SJSA1 (cell line): ENCODE measurements at regions not wholly inside any gene's neighbourhood (a gene's known extent, or its start where the extent isn't known, plus 50 kb on each side); places are given as distances from the start of the nearest gene placed in this dataset.

Source experiments
- DNase-seq, 2 experiments: peaks; one replicate each; pipeline ENCODE4 v3.0.0-alpha.2; 2015 to 2020; ENCODE audit warnings: low spot score in 2 of 2, low read depth in 1 of 2
- H3K27ac ChIP-seq: fragments of 250-450 bp; sonication (Bioruptor Pico); 2 replicates; pipeline ENCODE4 v1.5.1; 2020; ENCODE audit warnings: mild to moderate bottlenecking, moderate library complexity
- H3K27me3 ChIP-seq: fragments of 250-450 bp; sonication (Bioruptor Pico); replicated peaks from 2 replicates; pipeline ENCODE4 v1.5.1; 2020; ENCODE audit warnings: mild to moderate bottlenecking, moderate library complexity
- H3K36me3 ChIP-seq: fragments of 250-450 bp; sonication (Bioruptor Pico); 2 replicates; pipeline ENCODE4 v1.5.1; 2020; ENCODE audit warnings: mild to moderate bottlenecking
- H3K4me1 ChIP-seq: fragments of 250-450 bp; sonication (Bioruptor Pico); replicated peaks from 2 replicates; pipeline ENCODE4 v1.6.1; 2021; ENCODE audit warnings: mild to moderate bottlenecking
- H3K4me3 ChIP-seq: fragments of 250-450 bp; sonication (Bioruptor Pico); 2 replicates; pipeline ENCODE4 v1.5.1; 2020; ENCODE audit warnings: mild to moderate bottlenecking
- H3K9me3 ChIP-seq: fragments of 250-450 bp; sonication (Bioruptor Pico); replicated peaks from 2 replicates; pipeline ENCODE4 v1.5.1; 2020; ENCODE audit warnings: mild to moderate bottlenecking

DNA sequence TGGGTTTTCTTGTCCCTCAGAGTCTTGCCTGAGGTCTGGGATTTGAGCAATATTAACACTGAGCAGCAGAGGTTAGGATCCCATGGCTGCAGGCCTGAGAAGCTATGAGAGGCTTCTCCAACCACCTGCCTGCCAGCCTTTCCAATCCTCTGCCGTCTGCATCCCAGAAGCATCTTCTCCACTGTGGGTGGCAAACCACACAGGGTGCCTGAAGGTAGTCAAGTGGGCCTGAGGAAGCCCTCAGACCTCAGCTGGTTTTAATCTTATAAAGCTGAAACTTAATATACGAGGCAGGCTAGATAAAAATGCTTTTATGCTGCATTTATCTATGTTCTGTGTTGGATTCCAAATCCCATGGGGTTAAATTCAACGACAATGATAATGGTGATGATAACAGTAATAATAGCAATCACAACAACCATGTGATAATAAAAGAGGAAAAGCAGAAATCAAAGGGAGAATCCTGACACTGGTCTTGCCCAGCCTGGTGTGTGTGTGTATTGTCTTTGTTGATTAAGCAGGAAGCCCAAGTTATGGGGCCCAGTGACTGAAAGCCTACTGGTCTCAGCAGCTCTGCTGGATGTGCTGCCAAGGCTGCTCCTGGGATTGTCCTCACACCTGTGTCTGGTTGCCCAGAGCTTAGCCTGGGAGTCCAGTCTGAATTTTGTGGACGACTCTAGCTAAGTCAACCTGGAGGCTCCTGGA, 59.7 kb upstream of the LDAH start:
- Histone ChIP-seq H3K4me1 (no peaks in the 10 kb centered on the region), H3K9me3 (no peaks in the 10 kb centered on the region), H3K27me3 (no peaks in the 10 kb centered on the region), H3K4me3 (no peak overlapping the region), H3K36me3 (no peaks in the 10 kb centered on the region), H3K27ac (no peak overlapping the region)
- DNase-seq = no peak

DNA sequence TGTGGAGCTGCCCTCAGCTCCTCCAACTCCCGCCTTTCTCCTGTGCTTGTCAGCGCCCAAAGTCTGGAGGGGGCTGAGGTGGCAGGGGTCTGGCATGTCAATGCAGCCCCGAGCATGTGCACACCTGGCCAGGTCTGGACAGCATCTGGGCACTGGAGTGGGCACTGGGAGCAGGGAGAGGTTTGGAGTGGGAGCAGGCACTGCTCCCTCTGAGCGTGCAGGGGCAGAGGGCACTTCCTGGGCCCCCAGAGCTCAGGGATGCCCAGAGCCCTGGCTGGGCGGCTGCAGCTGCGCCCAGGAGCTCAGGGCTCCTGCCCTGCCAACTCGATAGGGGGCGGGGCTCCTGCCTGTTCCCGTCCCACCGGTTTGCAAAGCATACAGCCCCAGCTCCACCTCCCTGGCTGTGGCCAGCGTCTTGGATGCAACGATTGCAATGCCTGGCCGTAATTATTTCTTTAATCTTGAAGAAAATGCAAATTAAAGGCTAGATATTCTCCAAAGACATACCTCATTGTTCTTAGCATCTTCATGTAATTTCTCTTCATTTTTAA, 57.4 kb upstream of the LDAH start:
- no peak overlapping the region for H3K27ac ChIP-seq

GRCh38 chr2:20879221-20879620, 56.3 kb upstream of the LDAH start:
- Histone ChIP-seq H3K27me3 (no peaks in the 10 kb centered on the region), H3K36me3 (no peaks in the 10 kb centered on the region)

More for the DNA sequence above, 57.4 kb upstream of the LDAH start:
- Histone ChIP-seq H3K4me1 (no peaks in the 10 kb centered on the region), H3K9me3 (no peaks in the 10 kb centered on the region), H3K27me3 (no peaks in the 10 kb centered on the region), H3K4me3 (no peak overlapping the region), H3K36me3 (no peaks in the 10 kb centered on the region)
- DNase-seq = no peak

GRCh38 chr2:20877960-20878359, 55.1 kb upstream of the LDAH start:
- Histone ChIP-seq H3K4me1 (no peaks in the 10 kb centered on the region), H3K36me3 (no peaks in the 10 kb centered on the region), H3K9me3 (no peaks in the 10 kb centered on the region), H3K27ac (no peak overlapping the region), H3K4me3 (no peak overlapping the region), H3K27me3 (no peaks in the 10 kb centered on the region)
- no peak for DNase-seq

More at GRCh38 chr2:20879221-20879620, 56.3 kb upstream of the LDAH start:
- DNase-seq = no peak
- H3K9me3 ChIP-seq = no peaks in the 10 kb centered on the region
- H3K4me3 ChIP-seq = no peak overlapping the region
- no peak overlapping the region for H3K27ac ChIP-seq
- no peaks in the 10 kb centered on the region for H3K4me1 ChIP-seq
